GM23338 (cell line): ENCODE measurements at regions not wholly inside any gene's neighbourhood (a gene's known extent, or its start where the extent isn't known, plus 50 kb on each side); places are given as distances from the start of the nearest gene placed in this dataset.

Source experiments
- ATAC-seq: fragments of 200-7000 bp; cut with Tn5 transposase; 3 replicates; pipeline ENCODE4 v1.9.1; 2020
- DNase-seq: peaks from one replicate; pipeline ENCODE4 v3.0.0-alpha.2; 2015; ENCODE audit warnings: low spot score
- H2AFZ ChIP-seq: fragments of 200-600 bp; sonication (generic); 2 replicates; pipeline ENCODE4 v1.8.0; 2016; ENCODE audit warnings: antibody characterized with exemption, mild to moderate bottlenecking, moderate library complexity
- H3F3A ChIP-seq: fragments of 200-600 bp; sonication (generic); replicated peaks from 2 replicates; pipeline ENCODE4 v1.8.0; 2017; ENCODE audit warnings: antibody characterized with exemption, mixed run types, low read depth
- H3K27ac ChIP-seq: fragments of 200-600 bp; sonication (generic); 2 replicates; pipeline ENCODE4 v1.6.1; 2016; ENCODE audit warnings: low read depth
- H3K27me3 ChIP-seq: fragments of 200-600 bp; sonication (generic); 2 replicates; pipeline ENCODE4 v1.8.0; 2016; ENCODE audit warnings: mild to moderate bottlenecking, mixed run types, moderate library complexity; ENCODE audit not compliant: insufficient read depth
- H3K36me3 ChIP-seq: fragments of 200-600 bp; sonication (generic); 2 replicates; pipeline ENCODE4 v1.8.0; 2016; ENCODE audit warnings: mild to moderate bottlenecking; ENCODE audit not compliant: insufficient read depth
- H3K4me1 ChIP-seq: fragments of 200-600 bp; sonication (generic); 2 replicates; pipeline ENCODE4 v1.8.0; 2016; ENCODE audit warnings: mild to moderate bottlenecking, moderate library complexity; ENCODE audit not compliant: insufficient read depth
- H3K4me2 ChIP-seq: fragments of 200-600 bp; sonication (generic); 2 replicates; pipeline ENCODE4 v1.7.1; 2017; ENCODE audit warnings: mixed run types
- H3K4me3 ChIP-seq: fragments of 200-600 bp; sonication (generic); 2 replicates; pipeline ENCODE4 v1.6.1; 2016; ENCODE audit warnings: mixed run types
- H3K79me2 ChIP-seq: fragments of 200-600 bp; sonication (generic); replicated peaks from 2 replicates; pipeline ENCODE4 v1.8.0; 2017; ENCODE audit warnings: mild to moderate bottlenecking; ENCODE audit not compliant: insufficient read depth
- H3K9me2 ChIP-seq: fragments of 200-600 bp; sonication (generic); 2 replicates; pipeline ENCODE4 v1.8.0; 2017; ENCODE audit not compliant: insufficient read depth
- H4K20me1 ChIP-seq: fragments of 200-600 bp; sonication (generic); replicated peaks from 2 replicates; pipeline ENCODE4 v1.8.0; 2017; ENCODE audit warnings: mild to moderate bottlenecking; ENCODE audit not compliant: insufficient read depth
- H3K27ac Mint-ChIP-seq: 2 replicates; pipeline ENCODE4 v1.8.0; 2020; ENCODE audit warnings: inconsistent platforms, mild to moderate bottlenecking, moderate library complexity, mixed read lengths
- H3K27me3 Mint-ChIP-seq: 3 replicates; pipeline ENCODE4 v1.8.0; 2022; ENCODE audit warnings: low read depth, mild to moderate bottlenecking, moderate library complexity, mixed read lengths, inconsistent platforms; ENCODE audit not compliant: insufficient read depth, poor library complexity
- H3K36me3 Mint-ChIP-seq: 3 replicates; pipeline ENCODE4 v1.8.0; 2021; ENCODE audit warnings: low read depth, mild to moderate bottlenecking, inconsistent platforms, moderate library complexity, mixed read lengths
- H3K4me1 Mint-ChIP-seq: 3 replicates; pipeline ENCODE4 v1.8.0; 2020; ENCODE audit warnings: mild to moderate bottlenecking, inconsistent platforms, mixed read lengths
- H3K4me3 Mint-ChIP-seq: 3 replicates; pipeline ENCODE4 v1.8.0; 2021; ENCODE audit warnings: moderate library complexity, mild to moderate bottlenecking, inconsistent platforms, mixed read lengths
- H3K9me3 Mint-ChIP-seq: 3 replicates; pipeline ENCODE4 v1.8.0; 2020; ENCODE audit warnings: moderate library complexity, mild to moderate bottlenecking, inconsistent platforms, mixed read lengths
- CREB1 ChIP-seq: fragments of 250-450 bp; sonication (Bioruptor Pico); IDR thresholded peaks from 2 replicates; pipeline ENCODE4 v1.5.0; 2020; ENCODE audit warnings: low read depth, mild to moderate bottlenecking, moderate library complexity
- EZH2 ChIP-seq: fragments of 200-600 bp; sonication (generic); IDR thresholded peaks from one replicate; pipeline ENCODE4 v1.8.0; 2017; ENCODE audit warnings: antibody characterized with exemption, mild to moderate bottlenecking, low read depth; ENCODE audit not compliant: unreplicated experiment
- EZH2phosphoT487 ChIP-seq: fragments of 200-600 bp; sonication (generic); IDR thresholded peaks from one replicate; pipeline ENCODE4 v1.8.1; 2018; ENCODE audit warnings: antibody characterized with exemption; ENCODE audit not compliant: unreplicated experiment
- JUNB ChIP-seq: IDR thresholded peaks from one replicate; pipeline ENCODE4 v1.6.1; 2016; ENCODE audit warnings: antibody characterized with exemption; ENCODE audit not compliant: unreplicated experiment
- NANOG ChIP-seq: IDR thresholded peaks from 2 replicates; pipeline ENCODE4 v1.6.1; 2016; ENCODE audit warnings: antibody characterized with exemption, borderline replicate concordance
- POLR2AphosphoS5 ChIP-seq: IDR thresholded peaks from 2 replicates; pipeline ENCODE4 v1.6.1; 2016; ENCODE audit warnings: antibody characterized with exemption, low read depth
- STAT1 ChIP-seq: IDR thresholded peaks from one replicate; pipeline ENCODE4 v1.6.1; 2016; ENCODE audit warnings: antibody characterized with exemption; ENCODE audit not compliant: unreplicated experiment
- ZNF114 ChIP-seq: fragments of 250-450 bp; sonication (Bioruptor Pico); IDR thresholded peaks from 2 replicates; pipeline ENCODE4 v1.5.0; 2020; ENCODE audit warnings: mild to moderate bottlenecking, moderate library complexity
- ZNF331 ChIP-seq: fragments of 250-450 bp; sonication (Bioruptor Pico); IDR thresholded peaks from 2 replicates; pipeline ENCODE4 v1.5.0; 2020; ENCODE audit warnings: low read depth, mild to moderate bottlenecking, moderate library complexity
- TF ChIP-seq, protein P1 (sequence below): IDR thresholded peaks from 2 replicates; pipeline ENCODE4 v1.6.1; 2016; ENCODE audit warnings: antibody characterized with exemption
- TF ChIP-seq, protein P2 (sequence below): IDR thresholded peaks from one replicate; pipeline ENCODE4 v1.6.1; 2018; ENCODE audit warnings: antibody characterized with exemption; ENCODE audit not compliant: unreplicated experiment
- TF ChIP-seq, protein P3 (sequence below): fragments of 250-450 bp; sonication (Bioruptor Pico); IDR thresholded peaks from 2 replicates; pipeline ENCODE4 v1.5.0; 2020; ENCODE audit warnings: mild to moderate bottlenecking, moderate library complexity
- TF ChIP-seq, protein P4 (sequence below), 2 experiments: fragments of 200-600 bp in 1 of 2; sonication (generic) in 1 of 2; conservative IDR thresholded peaks; 2 replicates each; pipeline versions ENCODE4 v1.5.1 to v1.6.1; 2016 to 2017; ENCODE audit warnings: antibody characterized with exemption in 2 of 2, low read depth in 2 of 2, mild to moderate bottlenecking in 2 of 2, moderate library complexity in 1 of 2

DNA sequence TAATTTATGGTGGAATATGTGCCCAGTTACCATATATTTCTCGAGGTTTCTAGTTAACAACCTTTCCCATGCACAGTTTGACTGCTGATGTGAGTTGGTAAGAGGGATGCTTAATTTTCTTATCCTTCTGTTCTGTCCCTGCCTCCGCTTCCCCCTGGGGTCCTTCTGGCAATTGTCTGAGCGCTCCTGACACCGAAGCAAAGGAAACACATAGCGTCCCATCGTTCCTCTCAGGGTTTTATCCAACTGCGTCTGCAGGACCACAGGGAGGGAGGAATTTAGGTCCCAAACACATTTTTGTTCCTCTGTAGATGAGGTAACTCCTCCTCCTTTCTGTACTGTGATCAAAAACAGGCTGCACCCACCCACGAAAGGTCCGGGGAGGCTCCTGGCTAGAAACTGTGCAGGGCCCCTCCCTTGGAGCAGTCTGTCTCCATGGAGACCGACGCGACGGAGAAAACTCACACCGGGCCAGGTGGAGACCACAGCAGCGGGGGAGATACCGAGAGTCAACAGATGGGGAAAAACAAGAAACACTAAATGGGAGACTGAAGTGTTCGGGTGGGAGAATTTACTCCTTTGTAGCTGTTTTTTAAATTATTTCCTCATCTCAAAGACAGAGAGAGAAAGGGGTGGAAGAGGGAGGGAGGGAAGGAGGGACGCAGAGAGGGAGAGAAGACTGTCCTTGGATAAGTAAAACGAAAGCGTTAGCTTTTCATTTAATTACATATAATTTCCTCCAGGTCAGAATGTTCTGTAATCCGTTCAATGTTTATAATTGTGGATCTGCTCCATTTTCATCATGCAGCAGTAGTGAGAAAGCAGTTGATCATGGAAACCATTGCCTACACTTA lies 191.8 kb upstream of the NBEA start:
- peaks cover under 1% of the 10 kb centered on the region for H3K27me3 Mint-ChIP-seq
- Histone ChIP-seq H3F3A (no peaks in the 10 kb centered on the region), H3K79me2 (no peaks in the 10 kb centered on the region), H2AFZ (peak overlapping the region; percentile 2), H3K27me3 (no peaks in the 10 kb centered on the region), H3K4me1 (peaks cover 9% of the 10 kb centered on the region), H3K4me3 (peak overlapping the region; percentile 46), H4K20me1 (no peaks in the 10 kb centered on the region), H3K9me2 (peaks cover 7% of the 10 kb centered on the region; the same call in 1 of the 2 replicates), H3K36me3 (no peaks in the 10 kb centered on the region), H3K4me2 (peak overlapping the region; percentile 69), H3K27ac (no peak overlapping the region)
- no peaks in the 10 kb centered on the region for H3K36me3 Mint-ChIP-seq
- H3K27ac Mint-ChIP-seq: no peak overlapping the region
- no peaks in the 10 kb centered on the region for H3K9me3 Mint-ChIP-seq
- DNase-seq (peak; percentile 68), ATAC-seq (peak; percentile 95)
- H3K4me3 Mint-ChIP-seq: peak overlapping the region; percentile 73
- TF ChIP-seq JUNB (no peak), ZNF331 (CRISPR knock-in tag) (no peak), EZH2phosphoT487 (no peak), NANOG (no peak), EZH2 (no peak), POLR2AphosphoS5 (no peak), STAT1 (no peak), CREB1 (CRISPR knock-in tag) (no peak), ZNF114 (CRISPR knock-in tag) (no peak)
- TF ChIP-seq, protein P1, sequence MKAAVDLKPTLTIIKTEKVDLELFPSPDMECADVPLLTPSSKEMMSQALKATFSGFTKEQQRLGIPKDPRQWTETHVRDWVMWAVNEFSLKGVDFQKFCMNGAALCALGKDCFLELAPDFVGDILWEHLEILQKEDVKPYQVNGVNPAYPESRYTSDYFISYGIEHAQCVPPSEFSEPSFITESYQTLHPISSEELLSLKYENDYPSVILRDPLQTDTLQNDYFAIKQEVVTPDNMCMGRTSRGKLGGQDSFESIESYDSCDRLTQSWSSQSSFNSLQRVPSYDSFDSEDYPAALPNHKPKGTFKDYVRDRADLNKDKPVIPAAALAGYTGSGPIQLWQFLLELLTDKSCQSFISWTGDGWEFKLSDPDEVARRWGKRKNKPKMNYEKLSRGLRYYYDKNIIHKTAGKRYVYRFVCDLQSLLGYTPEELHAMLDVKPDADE: no peak
- TF ChIP-seq, protein P2, sequence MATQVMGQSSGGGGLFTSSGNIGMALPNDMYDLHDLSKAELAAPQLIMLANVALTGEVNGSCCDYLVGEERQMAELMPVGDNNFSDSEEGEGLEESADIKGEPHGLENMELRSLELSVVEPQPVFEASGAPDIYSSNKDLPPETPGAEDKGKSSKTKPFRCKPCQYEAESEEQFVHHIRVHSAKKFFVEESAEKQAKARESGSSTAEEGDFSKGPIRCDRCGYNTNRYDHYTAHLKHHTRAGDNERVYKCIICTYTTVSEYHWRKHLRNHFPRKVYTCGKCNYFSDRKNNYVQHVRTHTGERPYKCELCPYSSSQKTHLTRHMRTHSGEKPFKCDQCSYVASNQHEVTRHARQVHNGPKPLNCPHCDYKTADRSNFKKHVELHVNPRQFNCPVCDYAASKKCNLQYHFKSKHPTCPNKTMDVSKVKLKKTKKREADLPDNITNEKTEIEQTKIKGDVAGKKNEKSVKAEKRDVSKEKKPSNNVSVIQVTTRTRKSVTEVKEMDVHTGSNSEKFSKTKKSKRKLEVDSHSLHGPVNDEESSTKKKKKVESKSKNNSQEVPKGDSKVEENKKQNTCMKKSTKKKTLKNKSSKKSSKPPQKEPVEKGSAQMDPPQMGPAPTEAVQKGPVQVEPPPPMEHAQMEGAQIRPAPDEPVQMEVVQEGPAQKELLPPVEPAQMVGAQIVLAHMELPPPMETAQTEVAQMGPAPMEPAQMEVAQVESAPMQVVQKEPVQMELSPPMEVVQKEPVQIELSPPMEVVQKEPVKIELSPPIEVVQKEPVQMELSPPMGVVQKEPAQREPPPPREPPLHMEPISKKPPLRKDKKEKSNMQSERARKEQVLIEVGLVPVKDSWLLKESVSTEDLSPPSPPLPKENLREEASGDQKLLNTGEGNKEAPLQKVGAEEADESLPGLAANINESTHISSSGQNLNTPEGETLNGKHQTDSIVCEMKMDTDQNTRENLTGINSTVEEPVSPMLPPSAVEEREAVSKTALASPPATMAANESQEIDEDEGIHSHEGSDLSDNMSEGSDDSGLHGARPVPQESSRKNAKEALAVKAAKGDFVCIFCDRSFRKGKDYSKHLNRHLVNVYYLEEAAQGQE: no peak
- TF ChIP-seq, protein P3, sequence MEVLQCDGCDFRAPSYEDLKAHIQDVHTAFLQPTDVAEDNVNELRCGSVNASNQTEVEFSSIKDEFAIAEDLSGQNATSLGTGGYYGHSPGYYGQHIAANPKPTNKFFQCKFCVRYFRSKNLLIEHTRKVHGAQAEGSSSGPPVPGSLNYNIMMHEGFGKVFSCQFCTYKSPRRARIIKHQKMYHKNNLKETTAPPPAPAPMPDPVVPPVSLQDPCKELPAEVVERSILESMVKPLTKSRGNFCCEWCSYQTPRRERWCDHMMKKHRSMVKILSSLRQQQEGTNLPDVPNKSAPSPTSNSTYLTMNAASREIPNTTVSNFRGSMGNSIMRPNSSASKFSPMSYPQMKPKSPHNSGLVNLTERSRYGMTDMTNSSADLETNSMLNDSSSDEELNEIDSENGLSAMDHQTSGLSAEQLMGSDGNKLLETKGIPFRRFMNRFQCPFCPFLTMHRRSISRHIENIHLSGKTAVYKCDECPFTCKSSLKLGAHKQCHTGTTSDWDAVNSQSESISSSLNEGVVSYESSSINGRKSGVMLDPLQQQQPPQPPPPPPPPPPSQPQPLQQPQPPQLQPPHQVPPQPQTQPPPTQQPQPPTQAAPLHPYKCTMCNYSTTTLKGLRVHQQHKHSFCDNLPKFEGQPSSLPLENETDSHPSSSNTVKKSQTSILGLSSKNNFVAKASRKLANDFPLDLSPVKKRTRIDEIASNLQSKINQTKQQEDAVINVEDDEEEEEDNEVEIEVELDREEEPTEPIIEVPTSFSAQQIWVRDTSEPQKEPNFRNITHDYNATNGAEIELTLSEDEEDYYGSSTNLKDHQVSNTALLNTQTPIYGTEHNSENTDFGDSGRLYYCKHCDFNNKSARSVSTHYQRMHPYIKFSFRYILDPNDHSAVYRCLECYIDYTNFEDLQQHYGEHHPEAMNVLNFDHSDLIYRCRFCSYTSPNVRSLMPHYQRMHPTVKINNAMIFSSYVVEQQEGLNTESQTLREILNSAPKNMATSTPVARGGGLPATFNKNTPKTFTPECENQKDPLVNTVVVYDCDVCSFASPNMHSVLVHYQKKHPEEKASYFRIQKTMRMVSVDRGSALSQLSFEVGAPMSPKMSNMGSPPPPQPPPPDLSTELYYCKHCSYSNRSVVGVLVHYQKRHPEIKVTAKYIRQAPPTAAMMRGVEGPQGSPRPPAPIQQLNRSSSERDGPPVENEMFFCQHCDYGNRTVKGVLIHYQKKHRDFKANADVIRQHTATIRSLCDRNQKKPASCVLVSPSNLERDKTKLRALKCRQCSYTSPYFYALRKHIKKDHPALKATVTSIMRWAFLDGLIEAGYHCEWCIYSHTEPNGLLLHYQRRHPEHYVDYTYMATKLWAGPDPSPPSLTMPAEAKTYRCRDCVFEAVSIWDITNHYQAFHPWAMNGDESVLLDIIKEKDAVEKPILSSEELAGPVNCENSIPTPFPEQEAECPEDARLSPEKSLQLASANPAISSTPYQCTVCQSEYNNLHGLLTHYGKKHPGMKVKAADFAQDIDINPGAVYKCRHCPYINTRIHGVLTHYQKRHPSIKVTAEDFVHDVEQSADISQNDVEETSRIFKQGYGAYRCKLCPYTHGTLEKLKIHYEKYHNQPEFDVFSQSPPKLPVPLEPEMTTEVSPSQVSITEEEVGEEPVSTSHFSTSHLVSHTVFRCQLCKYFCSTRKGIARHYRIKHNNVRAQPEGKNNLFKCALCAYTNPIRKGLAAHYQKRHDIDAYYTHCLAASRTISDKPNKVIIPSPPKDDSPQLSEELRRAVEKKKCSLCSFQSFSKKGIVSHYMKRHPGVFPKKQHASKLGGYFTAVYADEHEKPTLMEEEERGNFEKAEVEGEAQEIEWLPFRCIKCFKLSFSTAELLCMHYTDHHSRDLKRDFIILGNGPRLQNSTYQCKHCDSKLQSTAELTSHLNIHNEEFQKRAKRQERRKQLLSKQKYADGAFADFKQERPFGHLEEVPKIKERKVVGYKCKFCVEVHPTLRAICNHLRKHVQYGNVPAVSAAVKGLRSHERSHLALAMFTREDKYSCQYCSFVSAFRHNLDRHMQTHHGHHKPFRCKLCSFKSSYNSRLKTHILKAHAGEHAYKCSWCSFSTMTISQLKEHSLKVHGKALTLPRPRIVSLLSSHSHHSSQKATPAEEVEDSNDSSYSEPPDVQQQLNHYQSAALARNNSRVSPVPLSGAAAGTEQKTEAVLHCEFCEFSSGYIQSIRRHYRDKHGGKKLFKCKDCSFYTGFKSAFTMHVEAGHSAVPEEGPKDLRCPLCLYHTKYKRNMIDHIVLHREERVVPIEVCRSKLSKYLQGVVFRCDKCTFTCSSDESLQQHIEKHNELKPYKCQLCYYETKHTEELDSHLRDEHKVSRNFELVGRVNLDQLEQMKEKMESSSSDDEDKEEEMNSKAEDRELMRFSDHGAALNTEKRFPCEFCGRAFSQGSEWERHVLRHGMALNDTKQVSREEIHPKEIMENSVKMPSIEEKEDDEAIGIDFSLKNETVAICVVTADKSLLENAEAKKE: no peak
- TF ChIP-seq, protein P4, sequence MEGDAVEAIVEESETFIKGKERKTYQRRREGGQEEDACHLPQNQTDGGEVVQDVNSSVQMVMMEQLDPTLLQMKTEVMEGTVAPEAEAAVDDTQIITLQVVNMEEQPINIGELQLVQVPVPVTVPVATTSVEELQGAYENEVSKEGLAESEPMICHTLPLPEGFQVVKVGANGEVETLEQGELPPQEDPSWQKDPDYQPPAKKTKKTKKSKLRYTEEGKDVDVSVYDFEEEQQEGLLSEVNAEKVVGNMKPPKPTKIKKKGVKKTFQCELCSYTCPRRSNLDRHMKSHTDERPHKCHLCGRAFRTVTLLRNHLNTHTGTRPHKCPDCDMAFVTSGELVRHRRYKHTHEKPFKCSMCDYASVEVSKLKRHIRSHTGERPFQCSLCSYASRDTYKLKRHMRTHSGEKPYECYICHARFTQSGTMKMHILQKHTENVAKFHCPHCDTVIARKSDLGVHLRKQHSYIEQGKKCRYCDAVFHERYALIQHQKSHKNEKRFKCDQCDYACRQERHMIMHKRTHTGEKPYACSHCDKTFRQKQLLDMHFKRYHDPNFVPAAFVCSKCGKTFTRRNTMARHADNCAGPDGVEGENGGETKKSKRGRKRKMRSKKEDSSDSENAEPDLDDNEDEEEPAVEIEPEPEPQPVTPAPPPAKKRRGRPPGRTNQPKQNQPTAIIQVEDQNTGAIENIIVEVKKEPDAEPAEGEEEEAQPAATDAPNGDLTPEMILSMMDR (conservative IDR thresholded peaks at IDR 0.05; ENCODE audit: low read depth in 2 of 2): no peak
- peaks cover 36% of the 10 kb centered on the region for H3K4me1 Mint-ChIP-seq
